ENCODE measurements at regions not wholly inside any gene's neighbourhood (a gene's known extent, or its start where the extent isn't known, plus 50 kb on each side); places are given as distances from the start of the nearest gene placed in this dataset.

DNA sequence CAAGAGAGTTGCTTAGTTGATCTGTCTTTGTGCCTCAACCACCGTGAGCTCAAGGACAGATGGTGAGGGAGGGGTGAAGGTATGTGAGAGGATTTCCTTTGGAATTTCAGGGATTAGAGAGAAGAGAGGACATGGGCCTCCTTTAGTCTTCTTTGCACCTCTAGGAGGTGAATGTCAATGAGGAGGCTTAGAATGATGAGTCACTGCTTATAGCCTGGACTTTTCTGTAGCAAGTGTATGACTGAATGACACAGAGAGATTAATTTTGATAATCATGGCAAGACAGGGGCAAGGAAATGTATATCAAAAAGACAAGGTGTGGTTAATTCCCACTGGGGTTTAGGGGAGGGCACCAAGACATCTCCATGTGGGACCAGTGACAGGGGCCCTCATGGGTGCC is 947.3 kb upstream of the TENM4 start:
- FAIRE-seq (no peak), DNase-seq (ENCODE audit: low spot score) (no peak), ATAC-seq (no peak)
- no peak overlapping the region for H3K4me2 ChIP-seq (ENCODE audit: low read depth, low read length)
- no peaks in the 10 kb centered on the region for H3K79me2 ChIP-seq (ENCODE audit: insufficient read depth, low read length)
- no peak overlapping the region for H3K27ac ChIP-seq (ENCODE audit: extremely low read length, insufficient read depth, low read length)
- H4K20me1 ChIP-seq (ENCODE audit: insufficient read depth, low read length) = no peaks in the 10 kb centered on the region
- POLR2A ChIA-PET = no interaction called here
- H3K4me1 ChIP-seq (ENCODE audit: insufficient read depth, low read length) = no peaks in the 10 kb centered on the region
- TF ChIP-seq CREB1 (IDR thresholded peaks at IDR 0.05) (0 out of 2 replicates have a peak, but pooled peaks have one; percentile 9), CREB1 (CRISPR knock-in tag; IDR thresholded peaks at IDR 0.05) (no peak), HOXA9 (CRISPR knock-in tag; IDR thresholded peaks at IDR 0.05; ENCODE audit: borderline replicate concordance) (no peak)
- H3K9me3 ChIP-seq (ENCODE audit: low read length) = no peaks in the 10 kb centered on the region
- no peak overlapping the region for H3K9ac ChIP-seq (ENCODE audit: insufficient read depth, low read depth, low read length)
- CTCF ChIA-PET (ENCODE audit: low intra/inter-chr PET ratio, low total read pairs) = no interaction called here
- H3K36me3 ChIP-seq (replicated peaks in 1 of 2; ENCODE audit: control insufficient read depth in 1 of 2, insufficient read depth in 2 of 2, low read length in 2 of 2) = no peaks in the 10 kb centered on the region
- H3K4me3 ChIP-seq (replicated peaks in 1 of 3; ENCODE audit: insufficient read depth in 1 of 3, low read depth in 2 of 3, low read length in 3 of 3) = no peak overlapping the region
- intact Hi-C loops (cut with micrococcal nuclease; ENCODE audit: unreplicated experiment) = no loop called here
- no peaks in the 10 kb centered on the region for H3K27me3 ChIP-seq (ENCODE audit: control insufficient read depth in 1 of 2, insufficient read depth in 2 of 2, low read length in 2 of 2)
- WGBS (ENCODE audit: low lambda C conversion rate) = 0% methylated on average over 1 of the region's 1 CpG
- H2AFZ ChIP-seq (ENCODE audit: low read length) = no peak overlapping the region
- in situ Hi-C loops (cut with HindIII; ENCODE audit: extremely low pct_ligation_motif_present, low pct_unique_long_range_greater_than_20kb) = no loop called here
- no TSS peak for BruUV-seq (replicated peaks)

DNA sequence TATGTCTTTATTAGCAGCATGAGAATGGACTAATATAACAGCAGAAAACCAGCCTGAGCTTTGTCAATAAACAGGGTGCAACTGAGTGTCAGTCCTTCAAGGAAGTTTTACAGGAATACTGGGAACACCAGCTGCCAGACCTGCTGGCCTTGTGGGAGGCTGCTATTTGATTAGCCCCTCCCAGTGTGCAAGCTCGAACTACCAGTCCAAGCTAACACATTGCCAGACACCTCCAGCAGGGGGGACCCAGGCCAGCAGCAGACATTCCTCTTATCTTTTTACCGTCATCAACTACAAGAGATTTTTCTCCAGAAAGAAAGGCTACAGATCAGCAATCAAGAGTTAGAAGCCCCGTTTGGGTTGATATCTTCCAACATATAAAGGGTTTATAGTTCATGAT is 942.8 kb upstream of the TENM4 start:
- POLR2A ChIA-PET = no interaction called here
- CTCF ChIA-PET (ENCODE audit: low intra/inter-chr PET ratio, low total read pairs) = no interaction called here
- BruUV-seq (replicated peaks) = no TSS peak
- 4% methylated on average over 2 of the region's 3 CpGs for WGBS (ENCODE audit: low lambda C conversion rate)
- DNase-seq (ENCODE audit: low spot score) = no peak
- no peak overlapping the region for H3K4me3 ChIP-seq (replicated peaks in 1 of 3; ENCODE audit: insufficient read depth in 1 of 3, low read depth in 2 of 3, low read length in 3 of 3)
- in situ Hi-C loops (cut with HindIII; ENCODE audit: extremely low pct_ligation_motif_present, low pct_unique_long_range_greater_than_20kb) (no loop called here), intact Hi-C loops (cut with micrococcal nuclease; ENCODE audit: unreplicated experiment) (no loop called here)
- no peaks in the 10 kb centered on the region for H3K79me2 ChIP-seq (ENCODE audit: insufficient read depth, low read length)
- H4K20me1 ChIP-seq (ENCODE audit: insufficient read depth, low read length) = no peaks in the 10 kb centered on the region
- H3K4me1 ChIP-seq (ENCODE audit: insufficient read depth, low read length) = no peaks in the 10 kb centered on the region
- H3K36me3 ChIP-seq (replicated peaks in 1 of 2; ENCODE audit: control insufficient read depth in 1 of 2, insufficient read depth in 2 of 2, low read length in 2 of 2) = no peaks in the 10 kb centered on the region
- no peak overlapping the region for H3K4me2 ChIP-seq (ENCODE audit: low read depth, low read length)
- H2AFZ ChIP-seq (ENCODE audit: low read length) = no peak overlapping the region
- peak; percentile 54; the same call in 2 of the 3 replicates for ATAC-seq
- no peaks in the 10 kb centered on the region for H3K9me3 ChIP-seq (ENCODE audit: low read length)
- H3K9ac ChIP-seq (ENCODE audit: insufficient read depth, low read depth, low read length) = no peak overlapping the region
- H3K27me3 ChIP-seq (ENCODE audit: control insufficient read depth in 1 of 2, insufficient read depth in 2 of 2, low read length in 2 of 2) = no peaks in the 10 kb centered on the region
- H3K27ac ChIP-seq (ENCODE audit: extremely low read length, insufficient read depth, low read length) = no peak overlapping the region
- no peak for FAIRE-seq
- TF ChIP-seq PCBP1 (IDR thresholded peaks at IDR 0.05; ENCODE audit: borderline replicate concordance, low read depth, low read length) = no peak
- no peak for TF ChIP-seq ZNF10 (CRISPR knock-in tag; IDR thresholded peaks at IDR 0.05; ENCODE audit: borderline replicate concordance, low read depth)
- TF ChIP-seq SCMH1 (CRISPR knock-in tag; IDR thresholded peaks at IDR 0.05; ENCODE audit: borderline replicate concordance) = no peak
- no peak for TF ChIP-seq KMT2B (CRISPR knock-in tag; IDR thresholded peaks at IDR 0.05)
- TF ChIP-seq REL (CRISPR knock-in tag; conservative IDR thresholded peaks at IDR 0.05) = no peak
- no peak for TF ChIP-seq NR2F6 (IDR thresholded peaks at IDR 0.05)
- TF ChIP-seq NR2F6 (CRISPR knock-in tag; IDR thresholded peaks at IDR 0.05) = no peak
- TF ChIP-seq, protein P1, sequence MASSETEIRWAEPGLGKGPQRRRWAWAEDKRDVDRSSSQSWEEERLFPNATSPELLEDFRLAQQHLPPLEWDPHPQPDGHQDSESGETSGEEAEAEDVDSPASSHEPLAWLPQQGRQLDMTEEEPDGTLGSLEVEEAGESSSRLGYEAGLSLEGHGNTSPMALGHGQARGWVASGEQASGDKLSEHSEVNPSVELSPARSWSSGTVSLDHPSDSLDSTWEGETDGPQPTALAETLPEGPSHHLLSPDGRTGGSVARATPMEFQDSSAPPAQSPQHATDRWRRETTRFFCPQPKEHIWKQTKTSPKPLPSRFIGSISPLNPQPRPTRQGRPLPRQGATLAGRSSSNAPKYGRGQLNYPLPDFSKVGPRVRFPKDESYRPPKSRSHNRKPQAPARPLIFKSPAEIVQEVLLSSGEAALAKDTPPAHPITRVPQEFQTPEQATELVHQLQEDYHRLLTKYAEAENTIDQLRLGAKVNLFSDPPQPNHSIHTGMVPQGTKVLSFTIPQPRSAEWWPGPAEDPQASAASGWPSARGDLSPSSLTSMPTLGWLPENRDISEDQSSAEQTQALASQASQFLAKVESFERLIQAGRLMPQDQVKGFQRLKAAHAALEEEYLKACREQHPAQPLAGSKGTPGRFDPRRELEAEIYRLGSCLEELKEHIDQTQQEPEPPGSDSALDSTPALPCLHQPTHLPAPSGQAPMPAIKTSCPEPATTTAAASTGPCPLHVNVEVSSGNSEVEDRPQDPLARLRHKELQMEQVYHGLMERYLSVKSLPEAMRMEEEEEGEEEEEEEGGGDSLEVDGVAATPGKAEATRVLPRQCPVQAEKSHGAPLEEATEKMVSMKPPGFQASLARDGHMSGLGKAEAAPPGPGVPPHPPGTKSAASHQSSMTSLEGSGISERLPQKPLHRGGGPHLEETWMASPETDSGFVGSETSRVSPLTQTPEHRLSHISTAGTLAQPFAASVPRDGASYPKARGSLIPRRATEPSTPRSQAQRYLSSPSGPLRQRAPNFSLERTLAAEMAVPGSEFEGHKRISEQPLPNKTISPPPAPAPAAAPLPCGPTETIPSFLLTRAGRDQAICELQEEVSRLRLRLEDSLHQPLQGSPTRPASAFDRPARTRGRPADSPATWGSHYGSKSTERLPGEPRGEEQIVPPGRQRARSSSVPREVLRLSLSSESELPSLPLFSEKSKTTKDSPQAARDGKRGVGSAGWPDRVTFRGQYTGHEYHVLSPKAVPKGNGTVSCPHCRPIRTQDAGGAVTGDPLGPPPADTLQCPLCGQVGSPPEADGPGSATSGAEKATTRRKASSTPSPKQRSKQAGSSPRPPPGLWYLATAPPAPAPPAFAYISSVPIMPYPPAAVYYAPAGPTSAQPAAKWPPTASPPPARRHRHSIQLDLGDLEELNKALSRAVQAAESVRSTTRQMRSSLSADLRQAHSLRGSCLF (CRISPR knock-in tag; IDR thresholded peaks at IDR 0.05; ENCODE audit: borderline replicate concordance) = no peak
- TF ChIP-seq, protein P2, sequence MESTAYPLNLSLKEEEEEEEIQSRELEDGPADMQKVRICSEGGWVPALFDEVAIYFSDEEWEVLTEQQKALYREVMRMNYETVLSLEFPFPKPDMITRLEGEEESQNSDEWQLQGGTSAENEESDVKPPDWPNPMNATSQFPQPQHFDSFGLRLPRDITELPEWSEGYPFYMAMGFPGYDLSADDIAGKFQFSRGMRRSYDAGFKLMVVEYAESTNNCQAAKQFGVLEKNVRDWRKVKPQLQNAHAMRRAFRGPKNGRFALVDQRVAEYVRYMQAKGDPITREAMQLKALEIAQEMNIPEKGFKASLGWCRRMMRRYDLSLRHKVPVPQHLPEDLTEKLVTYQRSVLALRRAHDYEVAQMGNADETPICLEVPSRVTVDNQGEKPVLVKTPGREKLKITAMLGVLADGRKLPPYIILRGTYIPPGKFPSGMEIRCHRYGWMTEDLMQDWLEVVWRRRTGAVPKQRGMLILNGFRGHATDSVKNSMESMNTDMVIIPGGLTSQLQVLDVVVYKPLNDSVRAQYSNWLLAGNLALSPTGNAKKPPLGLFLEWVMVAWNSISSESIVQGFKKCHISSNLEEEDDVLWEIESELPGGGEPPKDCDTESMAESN (CRISPR knock-in tag; conservative IDR thresholded peaks at IDR 0.05) = no peak
